OCI-LY3 (cell line): ENCODE measurements at regions not wholly inside any gene's neighbourhood (a gene's known extent, or its start where the extent isn't known, plus 50 kb on each side); places are given as distances from the start of the nearest gene placed in this dataset.

Experiments used
- H2AFZ ChIP-seq: fragments of 200-600, 300-600 bp; shearing (Covaris generic); 2 replicates; pipeline ENCODE4 v1.6.0; 2014; ENCODE audit warnings: antibody characterized with exemption, low read depth, low read length
- H3K27ac ChIP-seq: fragments of 200-600, 300-600 bp; sonication (generic); 2 replicates; pipeline ENCODE4 v1.5.1; 2014; ENCODE audit warnings: mild to moderate bottlenecking, low read length, moderate library complexity, mixed read lengths
- H3K27me3 ChIP-seq: fragments of 200-600, 300-600 bp; sonication (generic); 2 replicates; pipeline ENCODE4 v1.6.1; 2014; ENCODE audit warnings: low read depth, low read length, mixed read lengths
- H3K36me3 ChIP-seq: fragments of 200-600, 300-600 bp; sonication (generic); replicated peaks from 2 replicates; pipeline ENCODE3; 2014; ENCODE audit warnings: low read depth, low read length, mixed read lengths
- H3K4me1 ChIP-seq: fragments of 300-600, 200-600 bp; sonication (generic); 2 replicates; pipeline ENCODE4 v1.6.1; 2014; ENCODE audit warnings: low read length, mixed read lengths
- H3K4me2 ChIP-seq: fragments of 200-600, 300-600 bp; sonication (generic); 2 replicates; pipeline ENCODE4 v1.6.1; 2014; ENCODE audit warnings: low read length, mixed read lengths
- H3K4me3 ChIP-seq: fragments of 300-600, 200-600 bp; sonication (generic); 2 replicates; pipeline ENCODE4 v1.5.1; 2014; ENCODE audit warnings: antibody characterized with exemption, mild to moderate bottlenecking, low read length, moderate library complexity
- H3K79me2 ChIP-seq: fragments of 300-600, 200-600 bp; shearing (Covaris generic); 2 replicates; pipeline ENCODE4 v1.6.1; 2014; ENCODE audit warnings: mild to moderate bottlenecking, low read length, mixed read lengths
- H3K9ac ChIP-seq: fragments of 300-600, 200-600 bp; shearing (Covaris generic); 2 replicates; pipeline ENCODE4 v1.6.0; 2014; ENCODE audit warnings: mild to moderate bottlenecking, low read length, moderate library complexity
- H3K9me3 ChIP-seq: fragments of 200-600, 300-600 bp; shearing (Covaris generic); 2 replicates; pipeline ENCODE4 v1.6.1; 2014; ENCODE audit warnings: low read length, mixed read lengths; ENCODE audit not compliant: insufficient read depth
- H4K20me1 ChIP-seq: fragments of 200-600, 300-600 bp; sonication (generic); 2 replicates; pipeline ENCODE4 v1.6.1; 2016; ENCODE audit warnings: low read length, mixed read lengths; ENCODE audit not compliant: insufficient read depth
- EZH2phosphoT487 ChIP-seq: fragments of 200-600 bp; shearing (Covaris generic); IDR thresholded peaks from 2 replicates; pipeline ENCODE4 v1.6.1; 2018; ENCODE audit warnings: antibody characterized with exemption, mixed run types, low read depth
- TF ChIP-seq, protein P1 (sequence below): fragments of 200-600, 300-600 bp; sonication (generic); IDR thresholded peaks from 2 replicates; pipeline ENCODE4 v1.5.1; 2014; ENCODE audit warnings: antibody characterized with exemption, low read length, low read depth

DNA sequence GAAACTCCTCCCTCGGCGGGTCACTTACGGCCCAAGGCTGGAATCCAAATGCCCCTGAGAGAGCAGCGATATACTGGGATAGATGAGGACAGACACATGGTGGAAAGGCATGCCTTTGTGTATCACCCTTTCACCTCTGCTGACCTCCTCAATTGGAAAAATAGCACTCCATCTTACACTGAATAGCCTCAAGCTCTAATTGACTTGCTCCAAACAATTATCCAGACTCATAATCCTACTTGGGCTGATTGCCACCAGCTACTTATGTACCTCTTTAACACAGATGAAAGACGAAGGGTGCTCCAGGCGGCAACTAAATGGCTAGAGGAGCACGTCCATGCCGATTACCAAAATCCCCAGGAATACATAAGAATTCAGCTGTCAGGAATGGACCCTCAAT lies 1142.2 kb downstream of the ARAP2 start:
- H3K9ac ChIP-seq: no peak overlapping the region
- no peak overlapping the region for H2AFZ ChIP-seq
- TF ChIP-seq, protein P1, sequence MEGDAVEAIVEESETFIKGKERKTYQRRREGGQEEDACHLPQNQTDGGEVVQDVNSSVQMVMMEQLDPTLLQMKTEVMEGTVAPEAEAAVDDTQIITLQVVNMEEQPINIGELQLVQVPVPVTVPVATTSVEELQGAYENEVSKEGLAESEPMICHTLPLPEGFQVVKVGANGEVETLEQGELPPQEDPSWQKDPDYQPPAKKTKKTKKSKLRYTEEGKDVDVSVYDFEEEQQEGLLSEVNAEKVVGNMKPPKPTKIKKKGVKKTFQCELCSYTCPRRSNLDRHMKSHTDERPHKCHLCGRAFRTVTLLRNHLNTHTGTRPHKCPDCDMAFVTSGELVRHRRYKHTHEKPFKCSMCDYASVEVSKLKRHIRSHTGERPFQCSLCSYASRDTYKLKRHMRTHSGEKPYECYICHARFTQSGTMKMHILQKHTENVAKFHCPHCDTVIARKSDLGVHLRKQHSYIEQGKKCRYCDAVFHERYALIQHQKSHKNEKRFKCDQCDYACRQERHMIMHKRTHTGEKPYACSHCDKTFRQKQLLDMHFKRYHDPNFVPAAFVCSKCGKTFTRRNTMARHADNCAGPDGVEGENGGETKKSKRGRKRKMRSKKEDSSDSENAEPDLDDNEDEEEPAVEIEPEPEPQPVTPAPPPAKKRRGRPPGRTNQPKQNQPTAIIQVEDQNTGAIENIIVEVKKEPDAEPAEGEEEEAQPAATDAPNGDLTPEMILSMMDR: no peak
- no peak for TF ChIP-seq EZH2phosphoT487
- no peaks in the 10 kb centered on the region for H3K9me3 ChIP-seq
- no peaks in the 10 kb centered on the region for H3K36me3 ChIP-seq
- H3K27ac ChIP-seq: no peak overlapping the region
- no peaks in the 10 kb centered on the region for H3K27me3 ChIP-seq
- no peak overlapping the region for H3K4me2 ChIP-seq
- no peak overlapping the region for H3K4me3 ChIP-seq
- no peaks in the 10 kb centered on the region for H3K79me2 ChIP-seq
- no peaks in the 10 kb centered on the region for H3K4me1 ChIP-seq
- H4K20me1 ChIP-seq: no peaks in the 10 kb centered on the region

DNA sequence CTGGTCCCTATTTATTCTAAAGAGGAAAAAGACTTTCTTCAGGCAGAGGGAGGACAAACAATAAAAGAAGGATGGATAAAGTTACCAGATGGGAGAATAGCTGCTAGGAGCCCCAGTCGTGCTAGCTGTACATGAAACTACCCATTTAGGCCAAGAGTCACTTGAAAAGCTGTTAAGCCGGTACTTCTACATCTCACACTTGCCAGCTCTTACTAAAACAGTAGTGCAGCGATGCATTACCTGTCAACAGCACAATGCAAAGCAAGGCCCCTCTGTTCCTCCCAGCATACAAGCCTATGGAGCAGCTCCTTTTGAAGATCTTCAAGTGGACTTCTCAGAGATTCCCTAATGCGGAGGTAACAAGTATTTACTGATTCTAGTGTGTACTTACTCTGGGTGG lies 1138.8 kb downstream of the ARAP2 start:
- Histone ChIP-seq H3K9ac (no peak overlapping the region), H2AFZ (no peak overlapping the region), H3K79me2 (no peaks in the 10 kb centered on the region), H3K4me2 (no peak overlapping the region), H4K20me1 (no peaks in the 10 kb centered on the region), H3K36me3 (no peaks in the 10 kb centered on the region), H3K9me3 (no peaks in the 10 kb centered on the region), H3K4me1 (no peaks in the 10 kb centered on the region), H3K27me3 (no peaks in the 10 kb centered on the region), H3K4me3 (no peak overlapping the region), H3K27ac (no peak overlapping the region)
- TF ChIP-seq EZH2phosphoT487: no peak
- TF ChIP-seq, protein P1: no peak

DNA sequence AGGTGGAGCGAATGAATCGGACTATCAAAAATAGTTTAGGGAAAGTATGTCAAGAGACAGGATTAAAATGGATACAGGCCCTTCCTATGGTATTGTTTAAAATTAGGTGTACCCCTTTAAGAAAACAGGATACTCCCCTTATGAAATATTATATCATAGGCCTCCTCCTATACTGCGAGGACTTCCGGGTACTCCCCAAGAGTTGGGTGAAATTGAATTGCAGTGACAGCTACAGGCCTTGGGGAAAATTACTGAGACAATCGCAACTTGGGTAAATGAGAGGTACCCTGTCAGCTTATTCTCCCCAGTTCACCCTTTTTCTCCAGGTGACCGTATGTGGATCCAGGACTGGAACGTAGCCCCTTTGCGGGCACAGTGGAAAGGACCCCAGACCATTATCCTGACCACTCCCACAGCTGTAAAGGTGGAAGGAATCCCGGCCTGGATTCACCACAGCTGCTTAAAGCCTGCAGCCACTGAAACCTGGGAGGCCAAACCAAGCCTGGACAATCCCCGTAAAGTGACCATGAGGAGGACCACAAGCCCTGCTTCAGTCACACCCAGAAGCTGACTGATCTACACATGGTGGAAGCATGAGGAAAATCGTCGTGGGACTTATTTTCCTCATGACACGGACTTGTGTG lies 1138.1 kb downstream of the ARAP2 start:
- Histone ChIP-seq H3K36me3 (no peaks in the 10 kb centered on the region), H4K20me1 (no peaks in the 10 kb centered on the region), H3K9ac (no peak overlapping the region), H3K4me2 (no peak overlapping the region), H2AFZ (no peak overlapping the region), H3K27ac (no peak overlapping the region), H3K4me1 (no peaks in the 10 kb centered on the region), H3K4me3 (no peak overlapping the region), H3K27me3 (no peaks in the 10 kb centered on the region), H3K79me2 (no peaks in the 10 kb centered on the region), H3K9me3 (no peaks in the 10 kb centered on the region)
- TF ChIP-seq, protein P1: no peak
- TF ChIP-seq EZH2phosphoT487: no peak

DNA sequence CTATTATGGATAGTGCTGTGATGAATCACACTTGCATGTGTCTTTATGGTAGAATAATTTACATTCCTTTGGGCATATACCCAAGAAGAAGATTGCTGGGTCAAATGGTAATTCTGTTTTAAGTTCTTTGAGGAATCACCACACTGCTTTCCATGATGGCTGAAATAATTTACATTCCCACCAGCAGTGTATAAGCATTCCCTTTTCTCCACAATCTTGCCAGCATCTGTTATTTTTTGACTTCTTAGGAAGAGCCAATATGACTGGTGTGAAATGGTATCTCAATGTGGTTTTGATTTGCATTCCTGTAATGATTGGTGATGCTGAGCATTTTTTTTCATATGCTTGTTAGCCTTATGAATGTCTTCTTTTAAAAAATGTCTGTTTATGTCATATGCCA lies 1120.2 kb downstream of the ARAP2 start:
- Histone ChIP-seq H3K27me3 (no peaks in the 10 kb centered on the region), H3K4me2 (no peak overlapping the region), H3K9me3 (no peaks in the 10 kb centered on the region), H3K4me3 (no peak overlapping the region), H4K20me1 (no peaks in the 10 kb centered on the region), H3K4me1 (no peaks in the 10 kb centered on the region), H3K9ac (no peak overlapping the region), H3K36me3 (no peaks in the 10 kb centered on the region), H3K27ac (no peak overlapping the region), H3K79me2 (no peaks in the 10 kb centered on the region), H2AFZ (no peak overlapping the region)
- TF ChIP-seq, protein P1: no peak
- TF ChIP-seq EZH2phosphoT487: no peak
